Activated naive CD8-positive, alpha-beta T cell treated with anti-CD3 and anti-CD28 coated beads for 36 hours (primary cell): ENCODE measurements at regions not wholly inside any gene's neighbourhood (a gene's known extent, or its start where the extent isn't known, plus 50 kb on each side); places are given as distances from the start of the nearest gene placed in this dataset.

Experiments used
- DNase-seq: peaks from one replicate; pipeline ENCODE4 v3.0.0; 2021
- H3K27ac Mint-ChIP-seq: one replicate; pipeline ENCODE4 v1.8.0; 2022; ENCODE audit warnings: mild to moderate bottlenecking, moderate library complexity, mixed read lengths
- H3K27me3 Mint-ChIP-seq: one replicate; pipeline ENCODE4 v1.8.0; 2022; ENCODE audit warnings: mild to moderate bottlenecking, mixed read lengths
- H3K36me3 Mint-ChIP-seq: one replicate; pipeline ENCODE4 v1.8.0; 2021; ENCODE audit warnings: mild to moderate bottlenecking, mixed read lengths
- H3K4me1 Mint-ChIP-seq: one replicate; pipeline ENCODE4 v1.8.0; 2021; ENCODE audit warnings: mixed read lengths
- H3K4me3 Mint-ChIP-seq: one replicate; pipeline ENCODE4 v1.8.0; 2022; ENCODE audit warnings: mild to moderate bottlenecking, moderate library complexity, mixed read lengths
- H3K9me3 Mint-ChIP-seq: one replicate; pipeline ENCODE4 v1.8.0; 2022; ENCODE audit warnings: mixed read lengths

DNA sequence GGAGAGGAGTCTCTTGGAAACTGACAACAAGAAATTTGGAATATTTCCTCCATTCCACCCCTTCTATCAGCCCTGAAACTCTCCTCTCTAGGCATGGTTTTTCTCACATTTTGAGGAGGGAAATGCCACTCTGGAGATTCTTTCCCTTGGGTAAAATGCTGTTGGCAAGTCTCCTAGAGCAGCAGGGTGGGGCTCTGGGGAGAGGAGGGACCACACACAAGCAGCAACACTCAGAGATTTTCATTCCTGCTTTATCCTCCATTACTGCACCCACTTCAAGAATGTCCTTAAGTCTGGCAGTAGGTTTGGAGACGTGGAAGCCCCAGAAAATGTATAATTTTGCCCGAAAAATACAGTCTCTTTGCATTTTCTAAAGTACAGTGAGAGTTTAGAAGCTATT lies 130.8 kb upstream of the FLRT2 start:
- no peak for DNase-seq
- Mint-ChIP-seq H3K27me3 (no peaks in the 10 kb centered on the region), H3K4me3 (no peak overlapping the region), H3K4me1 (no peaks in the 10 kb centered on the region), H3K9me3 (peaks cover 1% of the 10 kb centered on the region), H3K36me3 (no peaks in the 10 kb centered on the region), H3K27ac (no peak overlapping the region)

DNA sequence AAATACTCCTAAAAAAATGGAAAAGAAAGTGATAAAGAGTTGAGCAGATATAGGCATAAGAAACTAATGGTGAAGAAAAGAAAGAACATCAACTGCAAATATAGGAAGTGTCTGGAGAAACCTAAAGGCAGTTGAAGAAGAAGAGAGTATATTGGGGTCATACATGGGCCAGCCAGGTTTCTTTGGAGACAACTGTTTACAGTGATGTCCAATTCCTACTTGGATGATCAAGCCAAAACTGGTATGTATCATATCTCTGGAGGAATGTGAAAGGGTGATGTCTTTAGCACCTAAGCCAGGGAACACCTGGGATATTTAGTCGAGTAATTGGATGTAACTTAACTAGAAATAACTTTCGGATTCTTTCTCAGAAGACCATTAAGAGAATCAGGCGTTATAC lies 129.3 kb upstream of the FLRT2 start:
- Mint-ChIP-seq H3K4me3 (no peak overlapping the region), H3K27ac (no peak overlapping the region), H3K9me3 (peaks cover 1% of the 10 kb centered on the region), H3K27me3 (no peaks in the 10 kb centered on the region), H3K4me1 (no peaks in the 10 kb centered on the region), H3K36me3 (no peaks in the 10 kb centered on the region)
- DNase-seq: no peak

DNA sequence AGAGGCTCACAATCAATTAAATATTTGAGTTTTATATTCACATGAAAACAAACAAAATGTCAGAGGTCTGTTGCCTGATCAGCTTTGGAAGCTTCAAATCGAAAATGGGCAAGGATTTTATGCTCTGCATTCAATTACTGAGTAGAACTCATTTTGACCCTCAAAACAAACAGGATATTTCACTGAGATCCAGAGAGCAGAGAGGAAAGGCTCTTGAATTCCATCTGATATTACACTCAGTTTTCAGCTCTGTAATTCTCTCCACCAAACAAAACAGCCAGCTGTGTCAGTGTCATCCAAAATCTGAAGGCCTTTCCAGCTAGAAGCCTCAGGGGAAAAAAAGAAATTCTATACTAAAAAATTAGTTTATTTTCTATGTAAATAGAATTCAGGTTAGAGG lies 128.6 kb upstream of the FLRT2 start:
- Mint-ChIP-seq H3K36me3 (no peaks in the 10 kb centered on the region), H3K9me3 (peaks cover 1% of the 10 kb centered on the region), H3K27ac (no peak overlapping the region)

DNA sequence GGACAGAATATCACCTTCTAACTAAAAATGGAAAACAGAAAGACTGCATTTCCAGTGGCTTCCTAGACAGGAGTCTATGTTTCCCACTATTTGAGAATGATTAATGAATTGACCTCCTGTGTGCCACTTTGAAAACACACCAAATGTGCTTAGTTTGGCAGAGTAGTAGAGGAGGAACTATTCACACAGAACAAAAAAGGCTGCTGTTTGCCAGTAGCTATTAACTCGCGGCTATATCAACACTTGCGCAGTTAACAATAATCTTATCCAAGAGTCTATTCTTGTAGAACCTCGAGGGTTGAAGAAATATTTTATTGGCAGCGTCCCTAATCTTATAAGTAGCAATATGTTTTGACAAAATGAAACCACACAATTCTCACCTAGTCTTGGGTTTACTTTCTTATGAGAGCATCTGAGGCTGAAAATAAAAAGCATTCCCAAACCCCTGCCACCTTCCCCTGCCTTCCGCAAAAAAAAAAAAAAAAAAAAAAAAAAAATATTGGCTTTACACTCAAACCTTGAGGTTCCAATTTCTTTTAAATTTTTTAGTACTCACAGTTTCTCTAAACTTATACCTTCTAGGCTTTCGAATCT lies 127.3 kb upstream of the FLRT2 start:
- Mint-ChIP-seq H3K27me3 (no peaks in the 10 kb centered on the region), H3K27ac (no peak overlapping the region), H3K4me1 (no peaks in the 10 kb centered on the region), H3K36me3 (no peaks in the 10 kb centered on the region), H3K4me3 (no peak overlapping the region), H3K9me3 (peaks cover 1% of the 10 kb centered on the region)
- DNase-seq: no peak

More for the DNA sequence above, 128.6 kb upstream of the FLRT2 start:
- no peaks in the 10 kb centered on the region for H3K4me1 Mint-ChIP-seq
- H3K4me3 Mint-ChIP-seq: no peak overlapping the region
- H3K27me3 Mint-ChIP-seq: no peaks in the 10 kb centered on the region
- DNase-seq: no peak

DNA sequence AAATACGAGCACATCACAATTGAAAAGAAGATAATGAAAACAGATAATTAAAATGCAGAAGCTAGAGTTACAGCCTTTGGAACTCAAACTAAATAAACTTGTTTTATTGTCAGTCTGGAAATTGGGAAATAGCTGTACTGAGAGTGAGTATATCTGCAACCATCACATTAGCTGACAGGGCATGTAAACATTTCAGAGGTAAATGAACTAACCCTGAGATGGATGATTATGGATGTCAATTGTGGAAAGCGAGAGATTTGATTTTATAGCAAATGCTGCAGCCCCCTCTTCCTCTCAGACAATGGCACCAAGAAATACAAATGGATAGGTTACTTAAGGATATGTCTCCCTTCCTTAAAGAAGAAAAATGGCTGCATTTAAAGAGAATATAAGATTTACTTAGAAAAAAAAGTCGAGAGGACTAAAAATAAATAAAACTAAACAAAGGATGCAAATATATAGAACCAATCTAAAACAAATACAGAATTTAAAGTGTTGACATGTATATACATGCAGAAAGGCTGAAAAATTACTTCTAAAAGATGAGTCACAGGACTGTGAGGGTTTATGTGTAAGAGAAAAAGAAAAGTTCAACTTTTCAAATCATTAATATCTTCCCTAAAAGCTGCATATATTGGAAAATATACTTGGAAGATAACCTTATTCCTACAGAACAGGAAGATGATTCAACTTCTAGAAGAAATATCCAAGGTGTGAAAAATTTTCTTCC lies 120.3 kb upstream of the FLRT2 start:
- no peak for DNase-seq
- no peaks in the 10 kb centered on the region for H3K36me3 Mint-ChIP-seq
- H3K9me3 Mint-ChIP-seq: no peaks in the 10 kb centered on the region
- H3K27ac Mint-ChIP-seq: no peak overlapping the region
- H3K4me3 Mint-ChIP-seq: no peak overlapping the region
- H3K4me1 Mint-ChIP-seq: no peaks in the 10 kb centered on the region
- no peaks in the 10 kb centered on the region for H3K27me3 Mint-ChIP-seq

DNA sequence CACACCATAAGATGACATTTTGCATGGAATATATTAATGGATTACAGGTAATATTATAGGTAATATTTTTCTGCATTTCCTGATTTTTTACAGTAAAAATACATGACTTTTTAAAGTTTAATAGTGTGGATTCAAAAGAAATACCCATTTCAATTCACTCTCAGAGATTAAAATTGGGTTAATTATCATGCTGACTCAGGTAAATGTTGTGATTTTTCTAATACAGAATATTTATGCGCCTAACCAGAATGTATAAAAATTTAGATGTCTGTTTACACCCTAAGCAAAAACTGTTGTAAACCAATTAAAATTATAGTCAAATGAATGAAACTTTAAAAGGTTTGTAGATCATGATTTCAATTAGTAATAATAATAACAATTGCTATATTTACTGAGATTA lies 117.2 kb upstream of the FLRT2 start:
- no peak overlapping the region for H3K4me3 Mint-ChIP-seq
- no peaks in the 10 kb centered on the region for H3K4me1 Mint-ChIP-seq
- no peaks in the 10 kb centered on the region for H3K27me3 Mint-ChIP-seq
- no peak overlapping the region for H3K27ac Mint-ChIP-seq
- H3K9me3 Mint-ChIP-seq: no peaks in the 10 kb centered on the region
- no peaks in the 10 kb centered on the region for H3K36me3 Mint-ChIP-seq
- no peak for DNase-seq

DNA sequence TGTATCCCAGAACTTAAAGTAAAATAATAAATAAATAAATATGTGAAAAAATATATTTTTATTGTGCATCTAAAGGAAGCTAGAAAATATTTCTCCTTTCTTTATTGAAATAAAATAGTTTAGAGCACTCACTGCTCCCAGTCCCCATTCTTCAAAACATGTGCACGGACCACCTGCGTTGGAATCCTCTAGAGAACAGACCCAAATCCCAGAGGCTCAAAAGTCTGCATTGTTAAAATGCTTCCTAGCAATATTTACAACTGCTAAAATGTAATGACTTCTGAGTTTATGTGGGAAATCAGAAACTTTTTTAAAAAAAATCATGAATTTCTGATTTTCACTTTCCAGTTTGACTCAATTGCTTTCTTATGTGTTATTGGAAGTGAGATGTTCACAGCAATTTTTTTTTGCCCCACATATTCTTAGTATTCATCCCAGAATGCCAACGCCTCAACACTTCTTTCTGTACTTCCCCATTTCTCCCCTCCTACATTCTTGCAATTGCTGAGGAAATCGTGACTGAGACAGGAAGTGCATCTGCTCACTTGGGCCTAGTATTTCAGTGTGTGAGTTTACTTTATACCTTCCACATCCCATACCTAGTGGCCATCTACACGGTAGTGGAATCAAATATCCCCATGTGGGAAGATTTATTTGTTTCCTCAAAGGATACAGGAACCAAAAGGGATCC lies 116.0 kb upstream of the FLRT2 start:
- Mint-ChIP-seq H3K27me3 (no peaks in the 10 kb centered on the region), H3K27ac (no peak overlapping the region), H3K4me1 (no peaks in the 10 kb centered on the region), H3K36me3 (no peaks in the 10 kb centered on the region), H3K9me3 (no peaks in the 10 kb centered on the region), H3K4me3 (no peak overlapping the region)
- DNase-seq: no peak

DNA sequence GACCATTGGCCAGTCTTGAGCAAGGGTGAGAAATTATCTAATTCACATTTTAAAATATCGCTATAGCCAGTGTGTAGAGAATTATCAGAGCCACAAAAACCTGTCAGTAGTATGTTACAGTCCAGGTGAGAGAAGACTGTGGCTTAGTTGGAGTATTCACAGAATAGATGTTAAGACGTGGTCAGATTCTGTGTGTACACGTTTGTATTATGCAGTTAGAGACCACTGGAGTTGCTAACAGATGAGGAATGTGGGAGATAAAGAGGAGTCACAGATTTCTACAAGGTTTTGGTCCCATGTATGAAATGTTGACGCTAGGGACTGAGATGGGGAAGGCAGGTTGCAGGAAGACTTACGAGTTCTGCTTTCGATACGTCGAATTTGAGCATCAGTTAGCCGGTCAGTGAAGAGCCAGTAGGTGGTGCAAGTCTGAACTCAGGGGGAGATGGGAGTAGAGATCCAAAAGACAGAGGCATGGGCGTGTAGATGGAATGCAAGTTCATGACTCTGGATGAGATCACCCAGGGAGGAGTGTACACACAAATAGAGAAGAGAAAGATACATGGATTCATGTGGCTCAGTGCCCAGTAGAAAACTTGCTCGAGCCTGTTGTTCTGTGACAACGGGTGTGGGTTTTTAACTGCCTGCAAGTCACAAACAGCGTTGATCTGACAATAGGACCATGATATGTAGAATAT lies 114.8 kb upstream of the FLRT2 start:
- Mint-ChIP-seq H3K4me3 (no peak overlapping the region), H3K27me3 (no peaks in the 10 kb centered on the region), H3K27ac (no peak overlapping the region), H3K4me1 (no peaks in the 10 kb centered on the region), H3K36me3 (no peaks in the 10 kb centered on the region), H3K9me3 (no peaks in the 10 kb centered on the region)
- DNase-seq: no peak

DNA sequence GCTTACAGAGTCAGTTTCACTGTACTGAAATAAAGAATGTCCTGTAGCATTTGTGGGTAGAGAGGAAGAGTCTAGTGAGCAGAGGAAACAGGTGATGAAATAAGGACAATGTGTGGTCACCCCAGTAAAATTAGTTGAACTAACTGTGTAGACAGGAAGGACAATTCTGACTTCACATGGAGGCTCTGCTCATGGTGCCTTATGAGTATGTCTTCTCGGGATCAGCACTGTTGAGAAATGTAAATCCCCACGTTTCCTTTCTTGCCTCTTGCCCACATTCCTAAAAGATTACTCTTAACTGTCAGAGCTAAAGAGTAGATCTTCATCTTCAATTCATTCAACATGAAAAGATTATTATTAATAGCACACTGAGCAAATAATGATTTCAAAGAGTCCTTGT lies 113.2 kb upstream of the FLRT2 start:
- H3K27me3 Mint-ChIP-seq: no peaks in the 10 kb centered on the region
- no peaks in the 10 kb centered on the region for H3K9me3 Mint-ChIP-seq
- H3K27ac Mint-ChIP-seq: no peak overlapping the region
- no peak for DNase-seq
- H3K4me3 Mint-ChIP-seq: no peak overlapping the region
- H3K36me3 Mint-ChIP-seq: no peaks in the 10 kb centered on the region
- H3K4me1 Mint-ChIP-seq: no peaks in the 10 kb centered on the region

DNA sequence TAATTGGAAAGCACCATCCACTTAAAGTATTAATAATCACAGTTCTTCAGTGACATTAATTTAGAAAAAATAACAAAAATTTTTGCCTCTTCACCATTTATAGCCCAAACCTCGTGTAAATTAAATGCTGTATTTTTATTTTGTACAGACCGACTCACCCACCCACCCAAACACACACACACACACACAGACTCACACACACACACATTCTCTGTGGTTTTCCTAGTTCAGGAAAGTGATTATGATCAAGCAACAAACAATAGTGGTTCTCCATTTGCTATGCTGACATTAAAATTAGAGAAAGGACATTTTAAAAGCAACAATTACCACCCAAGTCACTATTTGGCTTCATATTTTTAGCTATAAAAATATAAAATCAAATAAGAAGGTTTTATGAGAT lies 112.5 kb upstream of the FLRT2 start:
- Mint-ChIP-seq H3K4me3 (no peak overlapping the region), H3K27me3 (no peaks in the 10 kb centered on the region)

DNA sequence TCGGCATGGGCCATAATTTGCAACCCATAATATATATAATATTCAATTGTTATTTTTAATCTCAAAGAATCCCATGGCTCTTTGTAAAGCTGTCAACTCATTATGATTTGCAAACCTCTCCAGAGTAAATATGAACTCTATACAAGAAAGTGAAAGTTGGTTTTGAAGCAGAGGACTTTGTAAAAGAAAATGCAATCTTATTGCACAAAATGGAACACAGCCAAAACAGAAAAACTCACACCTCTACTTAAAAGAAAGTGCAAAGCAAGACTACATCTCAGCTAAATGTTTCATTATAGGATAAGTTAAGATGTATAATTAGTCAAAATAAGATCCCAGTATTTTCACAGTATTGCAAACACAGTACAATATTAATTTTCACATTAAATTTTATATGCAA lies 111.2 kb upstream of the FLRT2 start:
- no peaks in the 10 kb centered on the region for H3K4me1 Mint-ChIP-seq
- H3K27ac Mint-ChIP-seq: no peak overlapping the region
- no peaks in the 10 kb centered on the region for H3K9me3 Mint-ChIP-seq
- no peak overlapping the region for H3K4me3 Mint-ChIP-seq
- no peak for DNase-seq
- no peaks in the 10 kb centered on the region for H3K36me3 Mint-ChIP-seq
- H3K27me3 Mint-ChIP-seq: no peaks in the 10 kb centered on the region

More for the DNA sequence above, 112.5 kb upstream of the FLRT2 start:
- DNase-seq: no peak
- Mint-ChIP-seq H3K9me3 (no peaks in the 10 kb centered on the region), H3K27ac (no peak overlapping the region), H3K36me3 (no peaks in the 10 kb centered on the region), H3K4me1 (no peaks in the 10 kb centered on the region)

DNA sequence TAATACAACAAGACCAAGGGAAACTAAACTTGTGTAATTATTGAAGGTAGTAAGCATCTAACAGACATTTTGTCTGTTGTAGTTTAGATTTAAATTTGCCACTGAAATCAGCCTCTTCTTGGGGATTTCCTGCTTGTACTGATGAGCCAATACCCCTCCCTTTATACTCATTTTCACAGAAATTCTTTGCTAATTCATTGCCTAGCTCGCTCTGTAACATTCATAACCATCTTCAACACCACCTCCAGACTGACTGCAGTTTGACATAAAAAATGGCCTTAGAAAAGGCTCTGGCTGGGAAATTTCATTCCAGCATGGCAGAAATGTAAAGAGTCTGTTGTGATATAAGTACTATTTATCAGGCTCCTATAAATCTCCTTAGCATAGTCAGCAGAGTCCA lies 109.7 kb upstream of the FLRT2 start:
- Mint-ChIP-seq H3K4me3 (no peak overlapping the region), H3K27ac (no peak overlapping the region), H3K36me3 (no peaks in the 10 kb centered on the region), H3K27me3 (no peaks in the 10 kb centered on the region), H3K4me1 (no peaks in the 10 kb centered on the region), H3K9me3 (no peaks in the 10 kb centered on the region)
- DNase-seq: no peak

DNA sequence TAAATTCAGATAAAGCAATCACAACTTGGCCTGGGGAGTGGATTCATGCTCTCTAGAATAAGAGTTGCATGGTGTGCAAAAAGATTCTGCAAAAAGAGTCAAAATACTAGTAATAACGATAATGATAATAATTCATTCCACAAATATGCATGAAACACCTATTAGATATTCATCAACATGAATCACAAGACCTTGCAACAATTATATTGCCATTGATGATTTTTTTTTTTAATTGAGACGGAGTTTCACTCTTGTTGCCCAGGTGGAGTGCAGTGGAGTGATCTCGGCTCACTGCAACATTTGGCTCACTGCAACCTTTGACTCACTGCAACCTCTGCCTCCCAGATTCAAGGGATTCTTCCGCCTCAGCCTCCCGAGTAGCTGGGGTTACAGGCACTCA lies 109.2 kb upstream of the FLRT2 start:
- Mint-ChIP-seq H3K9me3 (no peaks in the 10 kb centered on the region), H3K27ac (no peak overlapping the region), H3K36me3 (no peaks in the 10 kb centered on the region), H3K4me1 (no peaks in the 10 kb centered on the region), H3K4me3 (no peak overlapping the region), H3K27me3 (no peaks in the 10 kb centered on the region)
- no peak for DNase-seq

DNA sequence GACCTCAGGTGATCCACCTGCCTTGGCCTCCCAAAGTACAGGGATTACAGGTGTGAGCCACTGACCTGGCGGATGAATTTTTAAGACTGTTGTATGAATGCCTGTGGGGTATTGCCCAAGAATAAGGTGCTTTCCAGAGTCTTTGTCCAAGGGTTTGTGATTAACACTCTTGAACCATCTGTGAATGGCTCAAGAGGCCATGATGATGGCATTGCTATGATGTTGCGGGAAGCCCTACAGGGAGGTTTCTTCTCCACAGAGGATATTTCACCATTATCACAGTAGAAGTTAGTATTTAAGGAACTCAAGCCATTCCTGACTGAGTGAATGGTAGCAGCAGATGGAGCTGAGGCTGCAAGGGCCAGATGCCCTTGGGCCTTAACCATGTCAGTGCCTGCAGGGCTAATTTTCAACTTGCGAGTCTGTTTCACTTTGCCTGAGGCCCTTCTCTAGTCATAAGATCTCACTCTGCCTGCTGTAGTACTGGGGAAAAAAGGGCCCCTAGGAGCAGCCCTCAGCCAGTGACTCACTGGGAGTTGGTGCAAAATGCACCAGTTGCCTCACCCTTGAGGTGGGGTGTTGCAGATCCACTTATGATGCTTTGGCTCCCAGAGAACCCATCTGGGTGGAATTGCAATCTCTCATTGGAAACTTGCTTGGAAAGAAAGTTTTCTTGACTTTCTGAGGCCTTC lies 108.6 kb upstream of the FLRT2 start:
- Mint-ChIP-seq H3K36me3 (no peaks in the 10 kb centered on the region), H3K27ac (no peak overlapping the region), H3K4me1 (no peaks in the 10 kb centered on the region), H3K27me3 (no peaks in the 10 kb centered on the region), H3K9me3 (no peaks in the 10 kb centered on the region), H3K4me3 (no peak overlapping the region)
- no peak for DNase-seq

DNA sequence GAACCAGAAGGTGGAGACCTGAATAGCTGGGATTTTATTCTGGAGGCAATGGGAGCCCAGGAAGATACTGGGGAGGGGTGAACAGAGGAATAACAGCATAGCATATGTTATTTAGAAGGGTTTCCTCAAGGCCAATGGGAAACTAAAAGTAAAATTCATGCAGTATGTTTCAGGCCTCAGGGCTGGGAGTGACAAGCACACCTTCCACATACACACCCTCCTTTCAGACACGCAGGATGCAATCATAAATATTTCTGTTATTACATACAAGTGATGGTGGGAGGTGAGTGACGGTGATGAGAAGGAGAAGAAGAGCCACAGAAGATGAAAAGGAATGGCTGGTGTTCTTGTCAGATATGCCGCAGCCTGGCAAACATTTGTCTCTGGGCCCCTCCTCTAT lies 106.1 kb upstream of the FLRT2 start:
- no peaks in the 10 kb centered on the region for H3K9me3 Mint-ChIP-seq
- no peak for DNase-seq
- no peak overlapping the region for H3K4me3 Mint-ChIP-seq
- H3K4me1 Mint-ChIP-seq: no peaks in the 10 kb centered on the region
- H3K27ac Mint-ChIP-seq: no peak overlapping the region
- no peaks in the 10 kb centered on the region for H3K27me3 Mint-ChIP-seq
- no peaks in the 10 kb centered on the region for H3K36me3 Mint-ChIP-seq
